GM18867 (cell line): ENCODE measurements at regions not wholly inside any gene's neighbourhood (a gene's known extent, or its start where the extent isn't known, plus 50 kb on each side); places are given as distances from the start of the nearest gene placed in this dataset.
"Not testable (repeated sequence)": the region's sequence is repeated elsewhere in the genome, so short reads cannot be mapped to it uniquely, and the experiment has no call there.

ENCODE experiments used
- ATAC-seq: cut with Tn5 transposase; IDR thresholded peaks from one replicate; pipeline ENCODE4 v1.9.1; 2021; ENCODE audit warnings: mild to moderate bottlenecking, moderate library complexity; ENCODE audit not compliant: unreplicated experiment

- no peak for ATAC-seq
Measured at GRCh38 chr4:32589097-32589496, 1868.9 kb downstream of the PCDH7 start.

- no peak for ATAC-seq
Measured at GRCh38 chr4:32589853-32590252, 1869.7 kb downstream of the PCDH7 start.

GRCh38 chr4:32597354-32597753, 1877.2 kb downstream of the PCDH7 start:
- ATAC-seq = no peak

- no peak for ATAC-seq
Measured at GRCh38 chr4:32601848-32602247, 1881.7 kb downstream of the PCDH7 start.

GRCh38 chr4:32607978-32608377, 1887.8 kb downstream of the PCDH7 start:
- ATAC-seq = no peak

GRCh38 chr4:32624943-32625603, 1904.9 kb downstream of the PCDH7 start:
- no peak for ATAC-seq

GRCh38 chr4:32625687-32626337, 1905.6 kb downstream of the PCDH7 start:
- no peak for ATAC-seq

- no peak for ATAC-seq
Measured at GRCh38 chr4:32631831-32632230, 1911.7 kb downstream of the PCDH7 start.

- ATAC-seq = no peak
Measured at GRCh38 chr4:32633421-32633820, 1913.3 kb downstream of the PCDH7 start.

GRCh38 chr4:32645653-32646052, 1925.5 kb downstream of the PCDH7 start:
- no peak for ATAC-seq

- ATAC-seq = no peak
Measured at GRCh38 chr4:32658019-32658418, 1937.8 kb downstream of the PCDH7 start.

GRCh38 chr4:32661229-32661628, 1941.1 kb downstream of the PCDH7 start:
- no peak for ATAC-seq

- ATAC-seq = no peak
Measured at GRCh38 chr4:32662803-32663202, 1942.6 kb downstream of the PCDH7 start.

- no peak for ATAC-seq
Measured at GRCh38 chr4:32672359-32672758, 1952.2 kb downstream of the PCDH7 start.

- ATAC-seq = no peak
Measured at GRCh38 chr4:32680946-32681345, 1960.8 kb downstream of the PCDH7 start.

- ATAC-seq = no peak
Measured at GRCh38 chr4:32684160-32684559, 1964.0 kb downstream of the PCDH7 start.

- no peak for ATAC-seq
Measured at GRCh38 chr4:32686123-32686522, 1966.0 kb downstream of the PCDH7 start.

- ATAC-seq = no peak
Measured at GRCh38 chr4:32689518-32689917, 1969.3 kb downstream of the PCDH7 start.

GRCh38 chr4:32697281-32697814, 1977.2 kb downstream of the PCDH7 start:
- ATAC-seq = no peak

- no peak for ATAC-seq
Measured at GRCh38 chr4:32700838-32701237, 1980.7 kb downstream of the PCDH7 start.

GRCh38 chr4:32706893-32707292, 1986.7 kb downstream of the PCDH7 start:
- no peak for ATAC-seq

GRCh38 chr4:32716090-32716620, 1996.0 kb downstream of the PCDH7 start:
- ATAC-seq = not testable (repeated sequence)
